Heart left ventricle (tissue), 16 donors: ENCODE measurements at regions not wholly inside any gene's neighbourhood (a gene's known extent, or its start where the extent isn't known, plus 50 kb on each side); places are given as distances from the start of the nearest gene placed in this dataset.

Source experiments
- ATAC-seq, 4 donors: fragments of 200-7000 bp; cut with Tn5 transposase; one replicate each; pipeline ENCODE4 v1.9.1; 2020 to 2022; ENCODE audit warnings: moderate library complexity in 4 of 4, mild to moderate bottlenecking in 3 of 4, moderate number of reproducible peaks in 1 of 4
- DNase-seq, 5 donors: peaks; one replicate each; pipeline ENCODE4 v3.0.0-alpha.2; 2020
- H3K27ac ChIP-seq, 12 donors: fragments of 200-600 bp; sonication (generic) in 4 of 12; one replicate each; pipeline versions ENCODE4 v1.5.0 to v1.8.0; 2016 to 2022; ENCODE audit warnings: mild to moderate bottlenecking in 2 of 12
- H3K27me3 ChIP-seq, 9 donors: fragments of 200-600 bp; sonication (generic) in 2 of 9; one replicate each; pipeline versions ENCODE4 v1.5.1 to v1.8.0; 2016 to 2022; ENCODE audit warnings: mild to moderate bottlenecking in 3 of 9
- H3K36me3 ChIP-seq, 9 donors: fragments of 200-600 bp; sonication (generic) in 2 of 9; one replicate each; pipeline versions ENCODE4 v1.5.0 to v1.8.0; 2018 to 2022; ENCODE audit warnings: mild to moderate bottlenecking in 2 of 9
- H3K4me1 ChIP-seq, 12 donors: fragments of 200-600 bp; sonication (generic) in 4 of 12; one replicate each; pipeline versions ENCODE4 v1.5.0 to v1.8.0; 2016 to 2022; ENCODE audit warnings: mild to moderate bottlenecking in 3 of 12
- H3K4me3 ChIP-seq, 12 donors: fragments of 200-600 bp; sonication (generic) in 4 of 12; one replicate each; pipeline versions ENCODE4 v1.5.0 to v1.8.0; 2017 to 2022; ENCODE audit warnings: mild to moderate bottlenecking in 9 of 12, moderate library complexity in 4 of 12
- H3K9me3 ChIP-seq, 12 donors: fragments of 200-600 bp; sonication (generic) in 4 of 12; one replicate each; pipeline versions ENCODE4 v1.5.0 to v1.8.0; 2016 to 2022; ENCODE audit warnings: mild to moderate bottlenecking in 1 of 12
- CTCF ChIP-seq, 12 donors: fragments of 200-600 bp; sonication (generic) in 4 of 12; IDR thresholded peaks; one replicate each; pipeline versions ENCODE4 v1.5.0 to v1.8.0; 2018 to 2022; ENCODE audit warnings: antibody characterized with exemption in 12 of 12, mild to moderate bottlenecking in 5 of 12
- POLR2A ChIP-seq, 2 donors: fragments of 450-650 bp; IDR thresholded peaks; one replicate each; pipeline ENCODE4 v1.6.1; 2017; ENCODE audit warnings: antibody characterized with exemption in 2 of 2, mild to moderate bottlenecking in 2 of 2, moderate library complexity in 2 of 2
- WGBS, 4 donors: extraction: QIAGEN DNeasy Blood & Tissue Kit in 2 of 4; methylation state at CpG; one replicate each; pipeline versions ENCODE4 v1.1.5 to v1.1.7; 2013 to 2018; 5-methylcytosine and 5-hydroxymethylcytosine counted together
- intact Hi-C, 10 donors: fragments of 100-400 bp; cut with DNase I; formaldehyde crosslinking; loops; one replicate each; pipeline versions ENCODE4 v1.11.1 to v1.14.2; 2022
- donor health status: ischemic (EF 13 %, LVEDD 7.1; RV severe dilation, severe dysfunction).
- donor health status: healthy with polysubstance abuse.
- donor health status: DM: no; HTN: yes; CAD: no.
- donor health status: DM: no; HTN: no; CAD: no.
- donor health status: ischemic (EF 25% LVEDD 6.9; RV normal size, moderate dysfunction).
- donor health status: ischemic (EF 25% LVEDD 5.7; RV mildly dilated, moderate dysfunction).
- donor health status: healthy.
- donor health status: DM: yes; HTN: yes; CAD: no.
- donor health status: ischemic (EF 35%, LVEDD 5.7; RV mildly dilated, moderate dysfunction).
- donor health status: nonischemic (EF 11% LVEDD 7.7; RV severe dilation, severe dysfunction).
- donor health status: DM: yes; HTN: yes; CAD: no.
- donor health status: PGD.
- donor health status: ischemic (EF 29% LVEDD 5.4; RV normal size, mild dysfunction).
- donor health status: nonischemic (EF 23%, LVEDD 6.1; RV moderate dilation, normal function).

GRCh38 chr2:164363646-164364045 lies 257.6 kb downstream of the GRB14 start:
- no peaks in the 10 kb centered on the region for H3K4me1 ChIP-seq
- TF ChIP-seq CTCF (IDR thresholded peaks at IDR 0.05) (no peak), POLR2A (IDR thresholded peaks at IDR 0.05) (no peak)
- H3K27ac ChIP-seq: no peak overlapping the region
- intact Hi-C loops: no loop called here
- no peaks in the 10 kb centered on the region for H3K36me3 ChIP-seq
- ATAC-seq (no peak), DNase-seq (no peak)
- H3K4me3 ChIP-seq: no peak overlapping the region
- peaks cover 0 to 6% (median 0%) of the 10 kb centered on the region in 12 donors for H3K9me3 ChIP-seq
- H3K27me3 ChIP-seq: no peaks in the 10 kb centered on the region

GRCh38 chr2:164351536-164351935 lies 269.7 kb downstream of the GRB14 start:
- DNase-seq (no peak), ATAC-seq (no peak)
- no peaks in the 10 kb centered on the region for H3K4me1 ChIP-seq
- no peaks in the 10 kb centered on the region for H3K36me3 ChIP-seq
- TF ChIP-seq POLR2A (IDR thresholded peaks at IDR 0.05): no peak
- TF ChIP-seq CTCF (IDR thresholded peaks at IDR 0.05): no peak
- WGBS, 4 donors: 88 to 93% (median 88%) methylated on average over 2 of the region's 2 CpGs
- H3K9me3 ChIP-seq: peaks cover 0 to 2% (median 0%) of the 10 kb centered on the region in 12 donors
- H3K27me3 ChIP-seq: no peaks in the 10 kb centered on the region
- H3K4me3 ChIP-seq: no peak overlapping the region
- intact Hi-C loops: no loop called here
- no peak overlapping the region for H3K27ac ChIP-seq

DNA sequence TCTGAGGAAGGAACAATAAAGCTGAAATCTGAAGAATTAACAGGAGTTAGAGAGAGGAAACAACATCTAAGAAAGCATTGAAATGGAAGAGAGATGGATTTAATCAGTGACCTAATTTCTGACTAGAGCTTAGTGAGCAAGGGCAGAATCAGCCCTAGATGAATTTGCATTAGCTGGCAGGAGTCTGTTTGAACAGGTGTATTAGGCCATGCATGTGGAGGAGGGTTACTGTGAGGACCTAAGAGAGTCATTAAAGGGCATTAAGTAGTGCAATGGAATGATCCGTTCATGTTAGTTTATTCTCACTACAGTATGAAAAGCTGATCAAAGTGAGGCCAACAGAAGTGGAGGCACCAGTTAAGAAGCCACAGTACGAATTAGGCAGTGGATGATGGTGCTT lies 285.3 kb downstream of the GRB14 start:
- intact Hi-C loops: no loop called here

GRCh38 chr2:164335128-164335527 lies 286.2 kb downstream of the GRB14 start:
- no peaks in the 10 kb centered on the region for H3K27me3 ChIP-seq
- H3K4me3 ChIP-seq: no peak overlapping the region
- 79 to 92% (median 90%) methylated on average over 2 of the region's 2 CpGs for whole genome bisulfite sequencing, 4 donors
- H3K4me1 ChIP-seq: no peaks in the 10 kb centered on the region
- H3K9me3 ChIP-seq: peaks cover 0 to 8% (median 0%) of the 10 kb centered on the region in 12 donors
- H3K27ac ChIP-seq: no peak overlapping the region
- no peaks in the 10 kb centered on the region for H3K36me3 ChIP-seq
- DNase-seq (no peak), ATAC-seq (no peak)
- intact Hi-C loops: no loop called here
- TF ChIP-seq POLR2A (IDR thresholded peaks at IDR 0.05) (no peak), CTCF (IDR thresholded peaks at IDR 0.05) (no peak)

More for the DNA sequence above, 285.3 kb downstream of the GRB14 start:
- Histone ChIP-seq H3K4me3 (no peak overlapping the region), H3K4me1 (no peaks in the 10 kb centered on the region), H3K27me3 (no peaks in the 10 kb centered on the region), H3K36me3 (no peaks in the 10 kb centered on the region), H3K27ac (no peak overlapping the region), H3K9me3 (peaks cover 0 to 8% (median 0%) of the 10 kb centered on the region in 12 donors)
- 64 to 77% (median 70%) methylated on average over 2 of the region's 2 CpGs for WGBS, 4 donors
- no peak for TF ChIP-seq CTCF (IDR thresholded peaks at IDR 0.05)
- no peak for TF ChIP-seq POLR2A (IDR thresholded peaks at IDR 0.05)
- ATAC-seq (no peak), DNase-seq (no peak)
